Endothelial cell of umbilical vein (primary cell): ENCODE measurements at regions not wholly inside any gene's neighbourhood (a gene's known extent, or its start where the extent isn't known, plus 50 kb on each side); places are given as distances from the start of the nearest gene placed in this dataset.

Source experiments
- BruUV-seq: library from RNA; stranded (reverse); fragments of 400-500 nt; replicated peaks from 2 replicates; lab custom pipeline; 2021; lab: Mats Ljungman, UMichigan
- CTCF ChIA-PET: fragments of 300-600, 350-600 bp; sonication (Branson Sonifier 250); formaldehyde crosslinking; loops from one replicate; lab custom pipeline; 2021; ENCODE audit warnings: antibody characterized with exemption, inconsistent platforms; lab: Charles Lee
- POLR2A ChIA-PET: fragments of 300-600, 350-600 bp; sonication (Branson Sonifier 250); formaldehyde crosslinking; loops from one replicate; lab custom pipeline; 2021; ENCODE audit warnings: antibody characterized with exemption, inconsistent platforms; lab: Charles Lee
- DNase-seq: peaks from one replicate; pipeline ENCODE4 v3.0.0-alpha.2; 2011; ENCODE audit warnings: low read depth, low spot score
- FAIRE-seq: peaks from 2 replicates; lab custom pipeline; 2011; peaks lifted over from hg19 to GRCh38; lab: Jason Lieb, UNC
- H2AFZ ChIP-seq: 2 replicates; pipeline ENCODE4 v1.6.0; 2012; ENCODE audit warnings: low read depth, low read length, control low read depth, inconsistent platforms
- H3K27ac ChIP-seq: 2 replicates; pipeline ENCODE4 v1.5.1; 2011; ENCODE audit warnings: low read depth, mild to moderate bottlenecking, control low read depth, low read length, moderate library complexity; ENCODE audit not compliant: insufficient read depth
- H3K27me3 ChIP-seq, 2 experiments: 2 replicates each; pipeline versions ENCODE4 v1.6.0 to v1.6.1; 2011; ENCODE audit warnings: low read length in 2 of 2, mixed read lengths in 1 of 2; ENCODE audit not compliant: control insufficient read depth in 2 of 2, insufficient read depth in 2 of 2
- H3K36me3 ChIP-seq, 2 experiments: 2 replicates in 1 of 2; 3 replicates in 1 of 2; pipeline ENCODE4 v1.5.1; 2011; ENCODE audit warnings: low read length in 2 of 2, mild to moderate bottlenecking in 1 of 2, moderate library complexity in 1 of 2; ENCODE audit not compliant: control insufficient read depth in 2 of 2, insufficient read depth in 2 of 2; ENCODE audit errors: extremely low read depth in 1 of 2
- H3K4me1 ChIP-seq: 3 replicates; pipeline ENCODE4 v1.5.1; 2011; ENCODE audit warnings: mild to moderate bottlenecking, low read length; ENCODE audit not compliant: control insufficient read depth, insufficient read depth; ENCODE audit errors: extremely low read depth
- H3K4me2 ChIP-seq: 2 replicates; pipeline ENCODE4 v1.6.1; 2011; ENCODE audit warnings: low read length, control low read depth, mixed read lengths; ENCODE audit not compliant: insufficient read depth
- H3K4me3 ChIP-seq, 3 experiments: fragments of 200-600 bp in 1 of 3; sonication (generic), shearing (Covaris generic) in 1 of 3; replicated peaks in 1 of 3; 2 replicates each; pipeline ENCODE4 v1.5.1; 2011 to 2016; ENCODE audit warnings: control low read depth in 3 of 3, low read length in 3 of 3, mild to moderate bottlenecking in 2 of 3, inconsistent platforms in 1 of 3, low read depth in 1 of 3, moderate library complexity in 1 of 3; ENCODE audit not compliant: insufficient read depth in 1 of 3
- H3K79me2 ChIP-seq: 2 replicates; pipeline ENCODE4 v1.6.0; 2012; ENCODE audit warnings: low read length, inconsistent platforms; ENCODE audit not compliant: control insufficient read depth, insufficient read depth
- H3K9ac ChIP-seq: replicated peaks from 2 replicates; pipeline ENCODE3; 2011; ENCODE audit warnings: low read length, control low read depth; ENCODE audit not compliant: insufficient read depth; ENCODE audit errors: extremely low read depth
- H3K9me1 ChIP-seq: replicated peaks from 3 replicates; pipeline ENCODE4 v1.6.0; 2011; ENCODE audit warnings: mild to moderate bottlenecking, low read length; ENCODE audit not compliant: control insufficient read depth, insufficient read depth; ENCODE audit errors: extremely low read depth
- H3K9me3 ChIP-seq: replicated peaks from 2 replicates; pipeline ENCODE4 v1.5.1; 2012; ENCODE audit warnings: low read length, inconsistent platforms; ENCODE audit not compliant: control insufficient read depth, insufficient read depth
- H4K20me1 ChIP-seq: replicated peaks from 2 replicates; pipeline ENCODE3; 2011; ENCODE audit warnings: mild to moderate bottlenecking, low read length; ENCODE audit not compliant: control insufficient read depth, insufficient read depth; ENCODE audit errors: extremely low read depth
- CTCF ChIP-seq, 2 donors: IDR thresholded peaks; 1 replicate in 1 of 2; 2 replicates in 1 of 2; pipeline ENCODE4 v1.5.1; 2011; ENCODE audit warnings: low read length in 2 of 2, mild to moderate bottlenecking in 2 of 2, moderate library complexity in 2 of 2, control low read depth in 1 of 2, inconsistent platforms in 1 of 2, low read depth in 1 of 2; ENCODE audit not compliant: insufficient read depth in 1 of 2; ENCODE audit errors: extremely low read depth in 1 of 2
- EZH2 ChIP-seq: IDR thresholded peaks from 2 replicates; pipeline ENCODE4 v1.6.1; 2012; ENCODE audit warnings: borderline replicate concordance, low read depth, mild to moderate bottlenecking, moderate library complexity, low read length, inconsistent platforms; ENCODE audit not compliant: severe bottlenecking
- FOS ChIP-seq: IDR thresholded peaks from 2 replicates; pipeline ENCODE4 v1.6.1; 2011; ENCODE audit warnings: mild to moderate bottlenecking, low read length, moderate library complexity, borderline replicate concordance; ENCODE audit not compliant: insufficient read depth
- GATA2 ChIP-seq: IDR thresholded peaks from 2 replicates; pipeline ENCODE4 v1.7.0; 2011; ENCODE audit warnings: low read depth, mild to moderate bottlenecking, moderate library complexity, mixed read lengths, low read length; ENCODE audit not compliant: insufficient read length, insufficient read depth
- JUN ChIP-seq: IDR thresholded peaks from 2 replicates; pipeline ENCODE4 v1.6.1; 2011; ENCODE audit warnings: borderline replicate concordance, low read depth; ENCODE audit not compliant: insufficient read length, insufficient read depth
- MAX ChIP-seq: IDR thresholded peaks from 2 replicates; pipeline ENCODE4 v1.6.1; 2011; ENCODE audit not compliant: insufficient read depth, insufficient read length
- MYC ChIP-seq: IDR thresholded peaks from one replicate; pipeline ENCODE4 v1.6.1; 2011; ENCODE audit warnings: mild to moderate bottlenecking, low read depth, low read length
- POLR2A ChIP-seq: IDR thresholded peaks from 2 replicates; pipeline ENCODE4 v1.6.1; 2012; ENCODE audit warnings: low read depth, mild to moderate bottlenecking, control low read depth, low read length
- POLR2AphosphoS5 ChIP-seq: IDR thresholded peaks from 2 replicates; pipeline ENCODE4 v1.6.1; 2012; ENCODE audit warnings: low read depth, mild to moderate bottlenecking, control low read depth, low read length, moderate library complexity; ENCODE audit not compliant: insufficient read depth
- dilution Hi-C: fragments of 300-500 bp; cut with MboI; formaldehyde crosslinking; loops from one replicate; pipeline ENCODE4 v1.15.0; 2019; ENCODE audit warnings: low sequenced_read_pairs; ENCODE audit not compliant: extremely low pct_ligation_motif_present
- intact Hi-C: fragments of 100-400 bp; cut with micrococcal nuclease; formaldehyde crosslinking; loops from one replicate; pipeline ENCODE4 v1.10.0; 2022

- Histone ChIP-seq H3K27me3 (no peaks in the 10 kb centered on the region), H2AFZ (no peak overlapping the region), H3K79me2 (no peaks in the 10 kb centered on the region), H3K4me2 (no peak overlapping the region), H4K20me1 (no peaks in the 10 kb centered on the region), H3K4me3 (no peak overlapping the region), H3K27ac (no peak overlapping the region), H3K36me3 (no peaks in the 10 kb centered on the region), H3K9me3 (no peaks in the 10 kb centered on the region), H3K9ac (no peak overlapping the region), H3K9me1 (peaks cover 2% of the 10 kb centered on the region), H3K4me1 (peaks cover 11% of the 10 kb centered on the region)
- CTCF ChIA-PET, result interaction anchor here (1.0 to 1.5 kb wide), 5 partner anchors 24 to 232 kb away, joined by 3 to 8 read pairs (median 3); no protein-coding TSS in a partner anchor
- dilution Hi-C loops (loop anchor here (25.0 kb wide), 1 partner anchor 234 kb away; no protein-coding TSS in a partner anchor), intact Hi-C loops (no loop called here)
- FAIRE-seq (no peak), DNase-seq (no peak)
- BruUV-seq, result no TSS peak
- no peak for TF ChIP-seq POLR2A
- TF ChIP-seq MYC, result no peak
- TF ChIP-seq POLR2AphosphoS5, result no peak
- POLR2A ChIA-PET, result no interaction called here
Measured at GRCh38 chr1:67528141-67528540, 97.9 kb upstream of the SERBP1 start.

GRCh38 chr1:67530071-67530470 lies 99.9 kb upstream of the SERBP1 start:
- CTCF ChIA-PET, result interaction anchor here (1.4 kb wide), 1 partner anchor 237 kb away, joined by 3 read pairs; no protein-coding TSS in a partner anchor

More at GRCh38 chr1:67530071-67530470, 99.9 kb upstream of the SERBP1 start:
- no peak overlapping the region for H2AFZ ChIP-seq
- no peak overlapping the region for H3K27ac ChIP-seq
- TF ChIP-seq GATA2 (no peak), POLR2AphosphoS5 (no peak), POLR2A (no peak), MYC (no peak), MAX (no peak), JUN (no peak), EZH2 (no peak), FOS (no peak), CTCF (IDR thresholded peaks at IDR 0.05; ENCODE audit: extremely low read depth in 1 of 2, insufficient read depth in 1 of 2, low read depth in 1 of 2, low read length in 2 of 2) (no peak)
- no peak overlapping the region for H3K9ac ChIP-seq
- POLR2A ChIA-PET, result no interaction called here
- intact Hi-C loops, result loop anchor here (5.0 to 10.0 kb wide), 2 partner anchors 302 to 815 kb away; partner anchors contain the start of gene GNG12
- BruUV-seq, result no TSS peak
- no peak for DNase-seq
- no peaks in the 10 kb centered on the region for H3K9me1 ChIP-seq
- H3K4me2 ChIP-seq, result no peak overlapping the region
- H3K4me1 ChIP-seq, result peaks cover 15% of the 10 kb centered on the region
- H3K79me2 ChIP-seq, result no peaks in the 10 kb centered on the region
- H3K9me3 ChIP-seq, result no peaks in the 10 kb centered on the region
- no peaks in the 10 kb centered on the region for H4K20me1 ChIP-seq
- dilution Hi-C loops, result loop anchor here (25.0 kb wide), 1 partner anchor 232 kb away; no protein-coding TSS in a partner anchor
- H3K4me3 ChIP-seq, result no peak overlapping the region
- no peaks in the 10 kb centered on the region for H3K27me3 ChIP-seq
- FAIRE-seq, result no peak
- H3K36me3 ChIP-seq, result no peaks in the 10 kb centered on the region
